NOMO-1 treated with DMSO at 0.1 percent for 48 hours (cell line): ENCODE measurements at regions not wholly inside any gene's neighbourhood (a gene's known extent, or its start where the extent isn't known, plus 50 kb on each side); places are given as distances from the start of the nearest gene placed in this dataset.

Experiments
- DNase-seq: peaks from one replicate; lab custom pipeline; 2025; ENCODE audit not compliant: unreplicated experiment; lab: John Stamatoyannopoulos, UW

DNA sequence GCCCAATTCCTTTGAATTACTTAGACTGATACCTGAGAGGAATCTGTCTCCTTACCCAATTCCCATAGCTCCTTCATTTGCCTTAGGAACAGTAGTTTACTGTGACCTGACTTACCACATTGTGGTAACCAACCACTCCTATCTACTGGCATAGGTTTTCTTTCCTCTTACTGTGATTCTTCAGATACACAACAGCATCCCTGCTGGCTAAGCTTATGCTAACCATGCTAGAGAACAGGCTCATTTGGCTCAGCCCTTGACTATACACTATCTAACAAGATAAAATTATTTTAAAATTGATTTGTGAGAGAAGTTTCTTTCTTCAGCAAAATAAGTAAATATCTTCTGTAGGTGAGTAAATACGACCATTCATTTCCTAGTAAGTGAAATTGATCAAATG lies 320.4 kb upstream of the DDHD1 start:
- DNase-seq, result no peak

DNA sequence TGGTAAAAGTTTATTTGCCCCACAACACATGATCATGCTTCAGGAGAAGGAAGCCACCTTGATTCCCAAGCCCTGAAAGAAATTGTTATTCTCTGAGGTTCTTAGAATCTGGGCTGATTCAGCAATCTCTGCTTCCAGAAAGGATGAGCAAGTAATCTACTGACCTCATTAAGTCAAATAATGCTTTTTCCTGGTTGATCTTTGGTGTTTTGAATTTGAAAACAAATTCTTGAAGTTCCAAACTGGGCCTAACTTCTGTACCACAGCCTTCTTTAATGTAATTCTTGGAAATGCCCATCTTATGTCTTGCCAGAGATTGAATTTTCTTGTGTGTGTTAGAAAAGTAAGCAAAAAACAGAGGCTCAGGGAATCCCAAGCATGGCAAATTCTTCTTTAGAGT lies 319.2 kb upstream of the DDHD1 start:
- DNase-seq, result no peak

DNA sequence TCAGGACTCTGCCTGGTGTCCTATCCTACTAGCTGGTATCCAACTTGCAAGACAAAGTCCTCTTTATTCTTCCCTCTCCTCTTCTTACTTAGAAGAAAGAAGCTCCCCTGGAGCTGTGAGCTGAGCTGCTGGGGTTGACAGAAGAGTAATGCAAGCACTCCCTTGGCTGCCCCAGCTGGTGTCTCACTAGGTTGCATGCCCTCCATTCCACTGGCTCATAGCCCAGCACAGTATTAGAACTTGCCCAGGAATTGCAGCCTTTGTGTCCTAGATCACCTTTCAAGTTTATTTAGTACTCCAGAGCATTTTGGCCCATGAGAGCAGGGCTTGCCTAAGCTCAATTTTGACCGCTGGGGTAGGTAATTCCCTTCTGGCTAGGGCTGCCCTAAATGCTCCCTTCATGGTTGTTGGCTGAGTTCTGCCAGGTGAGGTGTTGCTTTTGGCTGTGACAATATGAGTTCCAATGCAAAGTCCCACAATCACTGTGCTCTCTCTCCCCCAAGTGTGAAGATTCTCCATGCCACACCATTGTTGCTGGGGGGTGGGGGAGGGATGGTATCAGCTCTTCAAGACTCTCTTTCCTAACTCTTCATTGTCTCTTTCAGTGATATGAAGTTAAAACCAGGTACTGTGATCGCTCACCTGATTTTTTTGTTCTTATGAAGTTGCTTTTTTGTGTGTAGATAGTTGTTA lies 317.4 kb upstream of the DDHD1 start:
- DNase-seq, result no peak

DNA sequence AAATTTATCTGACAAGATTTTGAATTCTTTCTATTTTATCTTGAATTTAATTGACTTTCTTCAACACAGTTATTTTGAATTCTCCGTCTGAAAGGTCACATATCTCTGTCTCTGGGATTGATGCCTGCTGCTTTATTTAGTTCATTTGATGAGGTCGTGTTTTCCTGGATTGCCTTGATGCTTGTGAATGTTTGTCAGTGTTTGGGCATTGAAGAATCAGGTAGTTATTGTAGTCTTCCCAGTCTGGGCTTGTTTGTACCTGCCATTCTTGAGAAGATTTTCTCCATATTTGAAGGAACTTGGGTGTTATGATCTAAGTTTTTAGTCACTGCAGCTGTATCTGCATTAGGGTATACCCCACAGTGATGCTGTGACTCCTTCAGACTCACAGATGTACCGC lies 315.8 kb upstream of the DDHD1 start:
- no peak for DNase-seq

- DNase-seq, result no peak
Observed at GRCh38 chr14:53464376-53464775, 311.3 kb upstream of the DDHD1 start.

- DNase-seq, result no peak
Observed at GRCh38 chr14:53462931-53463778, 310.0 kb upstream of the DDHD1 start.

DNA sequence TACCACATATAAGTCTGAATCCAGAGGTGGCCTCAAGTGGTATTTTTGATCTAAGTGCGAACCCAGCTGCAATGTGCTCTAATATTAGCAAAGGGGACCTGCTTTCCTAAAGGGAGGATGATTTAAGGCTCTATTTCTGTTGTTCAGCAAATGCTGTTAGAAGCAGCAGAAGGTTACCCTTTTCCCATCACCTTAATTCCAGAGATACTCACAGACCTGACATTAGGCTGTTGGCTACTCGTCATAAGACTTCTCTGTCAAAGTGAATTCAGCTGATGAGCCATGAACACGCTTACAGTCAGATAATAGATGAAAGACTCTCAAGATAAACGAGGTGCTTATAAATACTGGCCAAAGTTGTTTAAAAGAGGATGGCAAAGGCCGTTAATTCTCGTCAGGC lies 308.7 kb upstream of the DDHD1 start:
- DNase-seq, result no peak

GRCh38 chr14:53460544-53460943 lies 307.4 kb upstream of the DDHD1 start:
- no peak for DNase-seq

DNA sequence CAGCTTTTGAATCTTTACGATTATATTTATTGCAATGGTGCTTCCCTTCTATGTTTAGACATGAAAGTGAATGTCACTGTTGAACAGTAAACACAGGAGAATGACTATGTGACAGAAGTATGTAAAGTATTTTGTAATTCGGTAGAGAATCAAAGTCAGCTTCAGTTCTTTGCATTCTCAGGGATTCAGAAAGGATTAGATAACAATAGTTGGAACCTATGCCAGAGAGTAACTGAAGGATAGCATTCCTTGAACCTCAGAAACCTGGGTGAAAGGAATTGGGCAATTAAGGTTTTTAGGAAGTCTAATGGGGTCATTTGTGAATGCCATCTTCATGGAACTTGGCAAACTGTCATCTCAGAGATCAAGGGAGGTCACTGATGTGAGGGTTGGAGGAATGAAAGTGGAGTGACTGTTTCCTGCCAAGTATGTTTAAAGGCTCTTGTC lies 305.3 kb upstream of the DDHD1 start:
- DNase-seq, result no peak

GRCh38 chr14:53456931-53457330 lies 303.8 kb upstream of the DDHD1 start:
- no peak for DNase-seq

DNA sequence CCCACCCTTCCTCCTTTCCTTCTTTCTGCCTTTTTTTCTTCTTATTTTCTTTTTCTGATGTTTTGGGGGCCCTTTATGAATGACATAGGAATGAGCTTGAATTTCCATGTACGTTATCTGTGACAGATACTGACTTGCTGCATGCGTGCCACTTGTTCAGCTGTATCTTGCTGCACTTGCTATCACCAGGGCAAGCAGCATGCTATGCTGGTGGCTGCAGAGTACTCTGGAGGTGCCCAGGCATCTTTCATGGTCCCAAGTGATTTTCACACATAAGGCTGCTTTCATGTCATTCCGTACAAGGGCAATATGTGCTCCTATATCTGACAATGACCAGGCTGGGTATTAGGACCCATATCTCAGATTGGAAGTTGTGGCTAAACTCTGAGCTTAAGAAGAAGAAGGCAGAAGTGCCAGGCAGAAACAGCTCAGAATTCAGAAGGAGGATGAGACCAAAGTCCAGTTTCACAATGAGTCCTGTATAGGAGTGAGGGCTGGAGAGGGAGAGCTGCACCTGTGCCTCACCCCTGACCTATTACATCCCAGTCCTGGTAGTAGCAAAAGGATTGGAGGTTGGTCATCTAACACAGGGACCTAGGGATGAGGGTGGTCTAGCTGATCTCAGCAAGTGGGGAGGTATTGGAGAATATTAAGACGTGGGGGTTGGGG lies 299.0 kb upstream of the DDHD1 start:
- DNase-seq, result no peak

DNA sequence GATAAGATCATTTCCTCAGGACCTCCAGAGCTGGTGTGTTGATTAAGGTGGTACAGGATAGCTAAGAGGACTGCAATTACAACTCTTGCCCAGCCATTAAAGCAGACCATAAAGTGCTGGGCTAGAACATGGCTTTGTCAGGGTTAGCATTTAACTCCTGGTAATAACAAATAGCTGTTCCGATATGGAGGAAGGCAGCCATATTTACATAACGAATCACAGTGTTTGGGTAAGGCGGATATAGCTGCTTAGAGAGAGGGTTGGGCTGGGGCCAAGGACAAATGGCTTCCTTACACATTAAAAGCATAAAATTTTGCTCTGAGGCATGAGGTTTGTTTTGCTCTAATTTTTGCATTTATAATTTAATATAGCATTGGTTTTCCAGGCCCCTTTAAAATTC lies 297.7 kb upstream of the DDHD1 start:
- DNase-seq, result no peak

DNA sequence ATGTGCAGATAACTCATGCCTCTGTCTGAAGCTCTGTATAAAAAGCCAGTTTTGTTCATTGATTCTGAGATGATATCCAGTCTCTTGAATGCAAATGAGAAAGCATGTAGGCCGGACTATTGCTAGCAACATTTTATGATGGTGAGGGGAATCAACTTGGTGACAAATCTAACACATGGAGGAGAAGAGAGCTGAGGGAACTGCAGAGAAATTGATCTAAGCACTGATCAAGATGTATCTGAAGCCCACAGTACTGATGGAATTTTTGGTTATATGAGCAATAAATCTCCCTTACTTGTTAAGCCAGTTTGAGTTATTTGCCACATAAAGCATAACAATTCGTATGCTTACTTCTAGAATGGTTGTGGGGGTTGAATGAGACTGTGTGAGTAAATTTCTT lies 295.6 kb upstream of the DDHD1 start:
- no peak for DNase-seq

DNA sequence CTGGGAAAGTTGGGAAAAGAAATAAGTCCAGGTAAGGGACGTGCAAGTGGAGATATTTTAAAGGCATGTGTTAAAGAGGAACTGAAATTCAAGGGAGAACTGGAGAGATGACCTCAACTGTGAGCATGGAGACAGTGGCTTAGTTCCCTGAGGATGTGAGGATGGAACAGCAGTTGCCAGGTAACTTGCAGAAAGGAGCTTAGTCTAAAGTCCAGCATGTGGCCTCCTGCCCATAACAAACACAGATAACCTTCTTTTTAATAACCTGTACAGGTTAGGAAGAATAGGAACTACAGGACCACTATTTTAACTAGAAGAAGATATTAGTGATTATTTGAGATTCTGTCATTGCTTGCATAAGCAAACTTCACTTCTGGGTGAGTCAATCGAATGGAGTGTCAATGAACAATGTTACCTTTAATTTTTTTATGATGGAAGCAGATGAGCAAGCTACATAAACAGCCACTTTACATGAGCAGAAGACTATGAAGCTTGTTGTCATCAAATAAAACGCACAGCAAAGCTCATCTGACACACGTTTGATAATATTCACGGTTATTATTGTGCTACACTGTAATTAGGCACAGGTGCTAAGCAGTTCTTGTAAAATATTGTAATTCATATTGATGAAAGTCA lies 291.7 kb upstream of the DDHD1 start:
- no peak for DNase-seq

GRCh38 chr14:53441789-53442188 lies 288.7 kb upstream of the DDHD1 start:
- no peak for DNase-seq

DNA sequence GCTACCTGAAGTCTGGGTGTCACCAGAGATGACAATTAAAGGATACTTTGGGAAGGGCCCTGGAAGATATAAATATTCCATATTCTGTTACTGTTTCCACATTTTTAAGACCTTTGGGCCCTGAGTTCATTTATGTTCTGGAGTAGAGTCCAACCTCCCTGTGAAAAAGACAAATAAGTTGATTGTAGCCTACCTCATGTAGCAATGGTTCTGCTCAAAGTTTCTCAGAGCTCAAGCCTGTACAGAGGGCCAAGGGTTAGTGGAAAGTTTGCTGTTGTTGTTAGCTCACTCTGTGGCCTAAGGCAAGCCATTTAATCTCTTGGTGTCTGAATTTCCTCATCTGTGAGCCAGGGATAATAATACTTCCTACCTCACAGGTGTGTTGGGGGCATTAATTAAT lies 284.7 kb upstream of the DDHD1 start:
- no peak for DNase-seq

DNA sequence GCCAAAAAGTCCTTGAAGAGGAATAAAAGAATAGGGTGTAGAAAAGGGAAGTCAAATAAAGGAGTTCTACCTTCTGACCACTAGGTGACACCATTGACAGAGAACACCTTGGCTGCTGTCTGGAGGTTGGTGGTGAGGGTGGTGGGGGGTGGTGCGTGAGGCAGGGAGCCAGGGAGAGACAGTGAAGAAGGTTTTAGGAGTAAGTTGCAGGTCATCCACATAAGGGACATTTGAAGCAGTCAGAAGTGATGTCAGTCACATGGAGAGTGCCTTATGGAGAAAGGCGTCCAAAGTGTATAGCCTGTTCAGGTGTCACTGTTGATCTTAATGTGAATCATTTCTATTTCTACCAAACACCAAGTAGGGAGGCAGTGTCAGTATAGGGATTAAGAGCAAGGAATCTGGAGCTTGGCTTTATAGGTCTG lies 279.3 kb upstream of the DDHD1 start:
- DNase-seq, result peak; percentile 42

DNA sequence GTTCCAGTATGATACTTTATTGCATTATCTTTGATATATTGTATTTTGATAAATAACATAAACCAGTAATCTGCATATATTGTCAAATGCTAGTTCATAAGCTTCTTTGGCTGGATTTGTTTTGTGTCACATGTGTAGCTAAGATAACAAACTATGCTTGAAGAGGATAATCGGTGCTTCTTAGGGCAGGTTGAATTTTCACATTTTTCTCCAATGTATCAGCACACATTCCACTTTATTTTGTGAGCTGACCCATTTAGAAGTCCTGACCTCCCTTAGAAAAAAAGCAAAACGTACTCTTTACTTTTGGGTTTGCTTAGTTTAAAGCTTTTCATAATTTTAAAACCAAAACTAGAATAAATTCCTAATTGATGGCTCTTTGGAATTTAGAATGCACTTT lies 277.7 kb upstream of the DDHD1 start:
- DNase-seq, result no peak

DNA sequence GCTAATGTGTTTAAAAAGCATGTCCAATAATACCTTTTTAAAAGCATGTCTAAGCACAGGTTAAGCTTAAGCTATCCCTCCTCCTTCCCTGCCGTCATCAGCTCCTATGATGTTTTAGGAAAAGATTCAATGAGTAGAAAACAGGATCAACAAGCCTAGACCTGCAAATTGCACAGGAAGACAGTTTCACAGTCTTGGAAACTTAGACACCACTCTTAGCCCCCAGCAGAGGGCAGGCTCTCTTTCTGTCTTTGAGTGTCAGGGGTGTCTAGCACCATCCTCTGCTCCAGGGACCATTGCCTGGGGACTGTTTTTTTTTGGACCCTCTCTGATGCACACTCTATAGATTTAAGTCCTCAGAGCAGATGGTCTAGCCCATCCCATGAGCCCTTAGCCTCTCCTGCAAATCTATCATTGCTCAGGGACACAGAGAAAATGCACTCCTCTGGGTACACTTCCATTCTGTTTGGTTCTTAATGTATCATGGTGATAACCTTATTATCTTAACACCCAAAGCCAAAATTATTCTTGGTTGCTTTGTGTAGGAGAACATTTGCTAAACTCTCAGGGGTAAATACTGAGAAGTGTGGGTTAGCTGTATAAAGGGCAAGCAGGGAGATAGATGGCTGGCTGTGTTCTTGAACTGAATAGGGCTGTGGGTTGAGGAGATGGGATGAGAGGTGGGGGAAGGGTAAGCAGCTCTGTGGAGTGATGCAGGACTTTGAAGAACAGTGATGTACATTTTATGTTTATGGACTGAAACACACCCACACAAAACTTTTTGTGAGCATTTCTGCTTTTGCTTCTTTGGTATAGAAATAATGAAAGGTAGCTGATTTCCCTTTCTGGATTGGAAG lies 259.9 kb upstream of the DDHD1 start:
- DNase-seq, result no peak

DNA sequence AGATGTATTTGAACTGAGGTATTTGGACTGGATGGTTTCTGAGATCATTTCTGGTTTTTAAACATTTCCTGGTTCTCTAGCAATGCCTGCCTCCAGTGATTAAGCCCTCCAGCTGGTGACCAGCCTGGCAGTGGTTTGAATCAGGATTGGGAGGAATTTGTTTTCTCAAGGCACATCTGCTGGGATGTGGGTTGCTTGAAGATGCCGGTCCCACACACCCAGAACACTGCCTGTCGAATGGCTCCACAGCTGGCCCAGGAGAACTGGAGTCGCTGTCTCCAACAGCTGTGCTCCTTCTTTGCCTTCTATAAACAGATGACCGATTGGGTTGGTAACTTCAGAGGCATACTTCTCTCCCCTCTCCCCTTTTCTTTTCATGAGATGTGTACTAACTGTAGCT lies 258.0 kb upstream of the DDHD1 start:
- DNase-seq, result no peak

GRCh38 chr14:53409969-53410368 lies 256.8 kb upstream of the DDHD1 start:
- DNase-seq, result no peak
